IPS-18c (cell line): ENCODE measurements at regions not wholly inside any gene's neighbourhood (a gene's known extent, or its start where the extent isn't known, plus 50 kb on each side); places are given as distances from the start of the nearest gene placed in this dataset.
"Not testable (repeated sequence)": the region's sequence is repeated elsewhere in the genome, so short reads cannot be mapped to it uniquely, and the experiment has no call there.

Experiments used
- H3K4me3 ChIP-seq: 2 replicates; pipeline ENCODE4 v1.7.0; 2013; ENCODE audit warnings: low read depth, mild to moderate bottlenecking, low read length, moderate library complexity; ENCODE audit not compliant: insufficient read depth
- H3K9me3 ChIP-seq: one replicate; pipeline ENCODE4 v1.6.1; 2013; ENCODE audit warnings: mild to moderate bottlenecking, low read length, moderate library complexity; ENCODE audit not compliant: control insufficient read depth, insufficient read depth

DNA sequence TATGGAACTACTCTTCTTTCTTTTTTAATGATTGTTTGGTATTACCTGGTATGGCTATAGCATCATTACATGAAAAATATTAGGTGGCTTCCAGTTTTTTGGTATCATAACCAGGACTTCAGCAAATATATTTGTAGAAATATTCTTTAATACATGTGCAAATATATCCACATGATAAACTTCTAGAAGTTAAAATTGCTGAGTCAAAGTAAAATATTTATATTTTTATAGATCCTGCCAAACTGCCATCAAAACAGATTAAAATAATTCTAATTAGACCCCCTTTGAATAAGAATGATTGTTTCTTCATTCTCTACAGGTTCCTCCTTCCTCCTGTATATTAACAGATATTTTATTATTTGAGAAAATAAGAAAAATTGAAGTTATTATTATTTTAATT lies 708.5 kb upstream of the INTU start:
- no peaks in the 10 kb centered on the region for H3K9me3 ChIP-seq
- H3K4me3 ChIP-seq = no peak overlapping the region

DNA sequence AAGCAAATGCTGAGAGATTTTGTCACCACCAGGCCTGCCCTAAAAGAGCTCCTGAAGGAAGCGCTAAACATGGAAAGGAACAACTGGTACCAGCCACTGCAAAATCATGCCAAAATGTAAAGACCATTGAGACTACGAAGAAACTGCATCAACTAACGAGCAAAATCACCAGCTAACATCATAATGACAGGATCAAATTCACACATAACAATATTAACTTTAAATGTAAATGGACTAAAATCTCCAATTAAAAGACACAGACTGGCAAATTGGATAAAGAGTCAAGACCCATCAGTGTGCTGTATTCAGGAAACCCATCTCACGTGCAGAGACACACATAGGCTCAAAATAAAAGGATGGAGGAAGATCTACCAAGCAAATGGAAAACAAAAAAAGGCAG lies 702.7 kb upstream of the INTU start:
- not testable (repeated sequence) for H3K4me3 ChIP-seq, H3K9me3 ChIP-seq

DNA sequence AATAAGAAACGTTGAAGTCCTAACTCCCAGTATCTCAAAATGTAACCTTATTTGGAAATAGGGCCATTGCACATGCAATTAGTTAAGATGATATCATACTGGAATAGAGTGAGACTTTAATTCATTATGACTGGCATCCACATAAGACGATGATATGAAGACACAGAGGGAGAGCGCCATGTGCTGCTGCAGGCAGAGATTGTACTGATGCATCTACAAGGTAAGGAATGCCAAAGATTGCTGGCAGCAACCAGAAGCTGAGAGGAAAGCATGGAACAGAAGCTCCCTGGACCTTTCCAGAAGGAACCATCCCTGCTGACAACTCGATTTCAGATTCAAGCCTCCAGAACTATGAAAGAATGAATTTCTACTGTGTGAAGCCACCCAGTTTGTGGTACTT lies 697.0 kb upstream of the INTU start:
- Histone ChIP-seq H3K9me3 (no peaks in the 10 kb centered on the region), H3K4me3 (no peak overlapping the region)

DNA sequence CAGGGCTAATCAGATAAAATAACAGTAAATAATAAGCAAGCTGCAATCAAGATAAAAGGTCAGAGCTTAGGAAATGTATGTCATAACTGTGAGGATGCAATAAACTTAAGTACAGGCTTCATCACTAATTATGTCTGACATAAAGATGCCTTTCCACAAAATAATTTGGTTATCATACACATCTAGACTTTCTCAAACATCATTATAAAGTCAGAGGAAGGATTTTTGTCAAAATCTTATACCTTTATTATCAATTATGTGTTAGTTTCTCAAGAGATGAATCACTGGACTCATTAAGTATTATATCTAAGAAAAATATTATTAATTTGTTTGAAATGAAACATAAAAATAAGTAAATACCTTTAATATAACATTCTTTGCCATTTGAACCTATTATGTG lies 695.4 kb upstream of the INTU start:
- no peaks in the 10 kb centered on the region for H3K9me3 ChIP-seq
- no peak overlapping the region for H3K4me3 ChIP-seq

DNA sequence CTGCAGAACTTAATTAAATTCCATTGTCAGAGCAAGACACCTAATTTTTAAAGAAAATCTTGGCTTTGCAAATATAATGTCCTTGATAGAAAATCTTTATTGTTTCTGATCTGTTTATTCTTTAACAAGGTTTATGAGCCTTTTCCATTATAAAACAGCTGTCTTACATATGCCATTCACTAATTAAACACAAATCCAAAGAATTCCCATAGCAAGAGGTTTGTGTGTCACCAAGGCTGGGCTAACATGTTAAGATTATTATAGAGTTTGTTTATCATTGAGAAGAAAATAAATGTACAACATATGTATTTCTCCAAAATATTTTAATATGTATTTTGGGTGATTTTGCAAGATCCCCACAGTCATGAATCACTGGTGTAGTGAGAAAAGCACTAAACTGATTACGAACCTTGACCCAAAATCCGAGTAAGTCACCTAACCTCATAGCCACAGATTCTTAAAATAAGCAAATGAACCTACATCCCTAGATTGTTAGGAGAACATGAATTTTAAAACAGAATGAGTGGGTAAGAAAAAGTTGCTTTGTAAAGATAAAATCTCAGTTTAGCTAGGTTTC lies 694.8 kb upstream of the INTU start:
- no peaks in the 10 kb centered on the region for H3K9me3 ChIP-seq

DNA sequence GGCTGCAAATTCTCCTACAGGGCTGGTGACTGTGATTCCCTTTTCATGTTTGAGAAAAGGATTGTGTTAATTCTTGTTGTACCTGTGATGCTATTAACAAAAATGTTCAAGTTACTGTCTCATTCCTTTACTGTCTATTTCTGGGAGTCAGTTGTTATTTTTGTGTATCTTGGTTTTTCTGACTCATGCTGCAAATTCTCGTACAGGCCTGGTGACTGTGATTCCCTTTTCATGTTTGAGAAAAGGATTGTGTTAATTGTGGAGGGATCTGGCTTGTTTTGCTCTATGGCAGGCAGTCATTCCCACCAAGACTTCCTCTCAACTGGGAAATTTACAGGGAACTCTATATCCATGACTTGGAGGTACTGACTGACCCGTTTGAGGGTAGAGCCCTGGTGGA lies 693.4 kb upstream of the INTU start:
- no peaks in the 10 kb centered on the region for H3K9me3 ChIP-seq
- no peak overlapping the region for H3K4me3 ChIP-seq

More for the DNA sequence above, 694.8 kb upstream of the INTU start:
- H3K4me3 ChIP-seq = no peak overlapping the region

DNA sequence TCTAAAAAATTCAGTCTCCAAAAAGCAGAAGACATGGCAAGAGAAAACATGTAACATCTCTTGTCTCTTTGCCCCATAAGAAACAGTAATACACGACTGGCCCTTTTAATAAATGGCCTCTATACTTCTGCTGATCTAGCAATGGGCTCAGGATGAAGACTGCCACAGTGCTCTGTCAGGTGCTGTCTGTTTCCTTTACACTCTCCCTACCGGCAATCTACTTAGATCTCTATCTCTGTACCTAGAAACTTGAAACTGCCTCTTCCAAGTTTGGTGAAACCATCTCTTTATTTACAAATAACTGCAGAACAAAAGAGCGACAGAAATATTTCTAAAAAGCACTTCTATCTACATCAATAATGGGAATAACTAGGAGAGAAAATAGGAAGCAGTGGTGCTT lies 685.2 kb upstream of the INTU start:
- H3K9me3 ChIP-seq = no peaks in the 10 kb centered on the region
- no peak overlapping the region for H3K4me3 ChIP-seq

DNA sequence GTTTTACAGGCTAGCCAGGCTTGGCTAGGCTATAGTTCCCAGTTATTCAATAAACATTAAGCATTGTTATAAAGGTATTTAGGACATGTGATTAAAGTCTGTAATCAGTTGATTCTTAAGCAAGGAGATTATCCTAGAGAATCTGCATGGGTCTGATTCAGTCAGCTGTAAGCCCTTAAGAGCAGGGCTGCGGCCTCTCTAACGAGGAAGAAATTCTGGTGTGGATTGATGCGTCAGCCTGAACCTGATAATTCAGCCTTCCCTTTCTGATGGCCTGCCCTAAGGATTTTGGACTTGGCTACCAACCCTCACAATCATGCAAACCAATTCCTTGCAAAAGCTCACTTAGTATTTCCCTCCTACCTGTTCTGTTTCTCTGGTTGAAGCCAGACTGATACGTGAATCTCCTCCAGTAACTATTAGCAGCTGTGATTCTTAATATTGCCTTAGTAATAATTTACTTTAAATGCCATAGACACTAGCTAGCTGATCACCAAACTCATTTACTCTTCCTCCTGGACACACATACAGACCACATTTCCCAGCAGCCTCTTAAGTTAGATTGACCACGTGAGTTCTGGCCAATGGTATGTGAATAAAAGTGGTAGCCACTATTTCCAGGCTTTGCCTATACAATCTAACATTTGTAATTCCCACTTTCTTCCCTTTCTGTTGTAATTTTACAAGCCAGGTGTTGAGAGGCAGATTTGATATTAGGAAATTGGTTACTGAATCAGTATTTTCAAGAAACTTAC lies 678.0 kb upstream of the INTU start:
- Histone ChIP-seq H3K4me3 (no peak overlapping the region), H3K9me3 (no peaks in the 10 kb centered on the region)

DNA sequence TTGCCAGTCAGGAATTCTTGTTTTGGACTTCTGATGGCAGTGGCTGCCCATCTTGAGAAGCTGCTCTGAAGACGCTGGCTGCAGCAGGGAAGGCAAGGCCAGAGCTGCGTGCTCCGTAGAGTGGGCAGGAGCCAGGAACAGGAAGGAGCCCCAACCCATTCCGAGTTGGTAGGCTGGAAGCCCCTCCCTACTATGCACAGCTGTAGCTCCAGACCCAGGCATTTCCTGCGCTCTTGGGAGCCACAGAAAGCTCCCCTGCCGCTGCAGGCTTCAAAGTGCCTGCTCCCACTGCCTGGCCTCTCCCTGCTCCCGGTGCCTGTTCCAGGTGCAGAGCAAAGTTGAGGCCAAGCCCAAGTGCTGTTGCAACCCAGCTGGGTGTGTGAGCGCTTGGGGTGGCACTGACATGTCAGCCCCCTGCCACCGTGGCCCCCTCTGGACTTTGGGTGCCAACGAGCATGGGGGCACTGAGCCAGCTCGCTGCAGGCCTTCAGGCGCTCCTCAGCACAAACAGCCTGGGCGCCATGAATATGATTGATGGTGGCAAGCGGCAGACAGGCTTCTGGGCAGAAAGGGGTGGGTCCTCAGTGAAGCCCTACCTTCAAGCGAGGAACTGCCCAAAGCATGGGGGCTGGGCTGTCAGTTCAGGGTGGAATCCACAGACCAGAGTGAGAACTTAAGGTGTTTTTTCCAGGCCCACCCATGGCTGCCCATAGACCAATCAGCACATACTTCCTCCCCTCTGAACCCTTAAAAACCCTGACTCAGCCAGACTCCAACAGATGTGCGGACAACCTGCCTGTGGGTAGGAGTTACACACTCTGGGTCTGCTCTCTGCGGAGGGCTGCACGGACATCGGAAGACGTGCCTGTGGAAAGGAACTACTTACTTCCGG lies 677.2 kb upstream of the INTU start:
- no peak overlapping the region for H3K4me3 ChIP-seq
- H3K9me3 ChIP-seq = no peaks in the 10 kb centered on the region

DNA sequence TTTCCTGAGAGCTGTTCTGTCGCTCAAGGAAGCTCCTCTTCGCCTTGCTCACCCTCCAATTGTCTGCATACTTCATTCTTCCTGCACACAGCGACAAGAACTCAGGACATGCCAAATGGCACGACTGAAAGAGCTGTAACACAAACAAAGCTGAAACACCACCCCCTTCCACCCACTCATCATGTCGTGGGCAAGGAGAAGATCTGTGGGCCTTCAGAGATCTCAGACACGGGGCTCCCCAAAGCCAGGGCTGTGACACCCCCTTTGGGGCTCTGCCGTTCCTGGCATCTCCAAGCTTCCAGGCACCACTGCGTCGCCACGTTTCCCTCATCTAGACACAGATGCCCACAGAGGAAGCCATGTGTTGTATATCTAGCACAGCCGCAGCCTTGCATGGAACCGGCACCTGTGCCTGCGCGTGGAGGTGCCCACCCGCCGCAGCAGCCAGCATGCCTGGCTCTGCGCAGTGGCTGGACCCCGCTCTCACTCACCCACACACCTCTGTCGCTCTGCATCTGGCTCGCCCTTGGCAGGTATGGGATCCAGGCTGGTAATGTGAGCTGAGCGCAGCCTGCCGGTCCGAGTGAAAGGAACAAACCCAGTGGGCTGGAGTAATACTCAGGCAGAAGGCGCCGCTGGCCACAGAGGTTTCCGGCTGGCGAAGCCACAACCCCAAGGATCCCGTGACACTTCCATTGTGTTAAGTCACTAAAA lies 676.4 kb upstream of the INTU start:
- Histone ChIP-seq H3K4me3 (no peak overlapping the region), H3K9me3 (no peaks in the 10 kb centered on the region)

DNA sequence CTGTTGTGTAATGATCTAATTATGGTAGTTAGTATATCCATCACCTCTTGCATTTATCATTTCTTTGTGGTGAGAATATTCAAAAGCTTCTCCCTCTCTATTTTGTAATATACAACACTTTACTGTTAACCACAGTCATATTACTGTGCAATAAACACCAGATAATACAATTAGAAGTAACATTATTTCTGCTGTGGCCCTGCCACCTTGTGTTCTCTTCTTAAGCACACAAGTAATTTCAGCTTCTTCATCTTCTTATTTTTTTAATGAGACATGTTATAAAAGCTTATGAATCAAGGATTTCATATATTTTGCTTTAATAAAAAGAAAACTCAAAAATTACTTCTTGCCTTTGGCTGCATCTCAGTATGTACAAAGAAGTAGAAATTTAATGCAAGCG lies 675.2 kb upstream of the INTU start:
- no peaks in the 10 kb centered on the region for H3K9me3 ChIP-seq
- no peak overlapping the region for H3K4me3 ChIP-seq

DNA sequence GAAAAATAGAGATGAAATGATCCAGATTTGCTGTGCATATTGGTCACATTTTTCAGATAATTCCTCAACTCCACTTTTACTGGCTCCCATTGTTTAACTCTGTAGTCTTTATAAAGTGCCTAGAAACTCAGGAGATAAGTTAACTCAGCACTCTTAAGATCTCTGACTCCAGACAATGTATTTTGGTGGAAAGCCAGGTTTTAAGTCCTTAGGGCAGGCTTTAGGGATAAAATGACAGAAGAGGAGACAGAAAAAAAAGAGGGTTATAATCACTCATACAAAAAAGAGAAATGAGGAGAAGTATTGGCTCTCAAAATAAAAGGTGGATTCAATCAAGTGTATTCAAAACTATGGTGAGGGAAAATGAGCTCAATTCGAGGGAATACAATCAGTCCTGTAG lies 674.8 kb upstream of the INTU start:
- Histone ChIP-seq H3K4me3 (no peak overlapping the region), H3K9me3 (no peaks in the 10 kb centered on the region)

DNA sequence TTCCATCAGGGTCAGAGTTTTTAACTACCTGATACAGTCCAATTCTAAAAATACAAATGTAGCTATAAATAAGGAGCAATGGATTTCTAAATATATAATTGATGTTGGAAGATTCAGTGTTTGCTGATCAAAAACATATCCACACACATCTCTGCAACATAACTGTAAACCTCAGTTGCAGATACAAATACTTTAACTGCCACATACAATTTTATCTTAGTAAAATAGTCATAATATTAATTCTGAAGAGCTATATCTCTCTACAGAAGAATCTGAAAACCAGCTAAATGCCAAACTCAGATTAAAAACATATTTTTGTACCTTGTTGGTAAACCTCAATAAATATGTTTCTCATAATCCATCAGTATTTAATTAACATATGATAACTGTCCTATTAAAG lies 674.3 kb upstream of the INTU start:
- no peaks in the 10 kb centered on the region for H3K9me3 ChIP-seq
- H3K4me3 ChIP-seq = no peak overlapping the region

DNA sequence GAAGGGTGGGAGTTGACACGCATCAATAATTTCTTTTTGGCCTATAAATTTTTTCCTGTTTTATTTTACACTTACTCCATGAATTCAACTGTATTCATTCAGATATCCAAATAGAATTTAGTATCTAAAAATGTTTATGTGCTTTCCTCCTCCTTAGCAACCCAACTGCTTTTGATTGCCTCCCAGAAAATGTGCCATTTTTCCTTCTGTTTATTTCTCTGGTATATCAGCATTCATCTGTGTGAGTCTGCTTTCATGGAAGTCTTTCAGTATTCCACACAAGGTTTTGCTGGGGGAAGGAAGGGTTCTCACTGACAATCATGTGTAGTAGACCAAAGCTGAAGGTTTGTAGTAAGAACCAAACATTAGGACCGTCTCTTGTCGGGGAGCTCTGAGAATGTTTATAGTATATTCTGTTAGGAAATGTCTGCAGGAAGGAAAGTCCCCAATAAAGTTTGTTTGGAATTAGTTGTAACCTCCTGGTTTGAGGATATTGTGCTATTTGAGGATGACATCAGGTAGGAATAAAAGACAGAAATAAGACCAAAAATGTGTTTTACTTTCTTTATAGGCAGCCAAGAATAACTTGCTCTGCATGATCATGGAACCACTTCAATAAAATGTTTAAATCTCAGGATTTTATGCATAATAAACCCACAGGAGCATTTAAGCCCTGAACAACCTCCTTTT lies 673.6 kb upstream of the INTU start:
- H3K9me3 ChIP-seq = no peaks in the 10 kb centered on the region
- no peak overlapping the region for H3K4me3 ChIP-seq

DNA sequence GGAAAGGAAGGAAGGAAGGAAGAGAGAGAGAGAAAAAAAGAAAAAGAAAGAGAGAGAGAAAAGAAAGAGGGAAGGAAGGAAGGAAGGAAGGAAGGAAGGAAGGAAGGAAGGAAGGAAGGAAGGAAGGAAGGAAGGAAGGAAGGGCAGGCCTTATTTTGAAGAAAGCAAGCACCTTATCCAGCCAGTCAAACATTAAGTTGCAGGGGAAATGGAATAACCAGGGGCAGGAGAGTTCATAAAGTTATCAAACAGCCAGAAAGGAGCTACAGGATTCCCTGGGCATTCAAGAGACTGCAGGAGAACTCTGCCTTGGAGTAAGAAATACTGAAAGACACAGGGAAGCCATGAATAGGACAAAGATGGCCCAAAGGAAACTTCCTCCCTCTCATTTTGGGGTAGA lies 672.0 kb upstream of the INTU start:
- no peaks in the 10 kb centered on the region for H3K9me3 ChIP-seq
- H3K4me3 ChIP-seq = no peak overlapping the region

DNA sequence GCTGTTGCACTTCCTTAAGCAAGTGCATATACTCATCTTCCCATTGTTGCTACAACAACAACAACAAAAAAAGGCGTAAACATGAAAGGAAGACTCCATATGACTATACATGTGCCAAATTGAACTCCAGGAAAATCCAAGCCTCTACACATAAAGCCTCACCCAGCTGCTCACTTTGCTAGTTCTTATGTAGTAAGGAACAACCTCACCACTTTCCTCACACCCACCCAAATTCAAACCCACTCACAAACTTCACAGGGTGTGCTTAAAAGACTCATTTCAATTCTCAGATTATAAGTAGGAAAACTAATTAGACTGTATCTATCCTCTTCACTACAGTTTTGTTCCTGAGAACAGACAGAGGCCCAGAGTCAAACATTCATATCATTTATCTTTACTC lies 671.1 kb upstream of the INTU start:
- Histone ChIP-seq H3K9me3 (no peaks in the 10 kb centered on the region), H3K4me3 (no peak overlapping the region)

DNA sequence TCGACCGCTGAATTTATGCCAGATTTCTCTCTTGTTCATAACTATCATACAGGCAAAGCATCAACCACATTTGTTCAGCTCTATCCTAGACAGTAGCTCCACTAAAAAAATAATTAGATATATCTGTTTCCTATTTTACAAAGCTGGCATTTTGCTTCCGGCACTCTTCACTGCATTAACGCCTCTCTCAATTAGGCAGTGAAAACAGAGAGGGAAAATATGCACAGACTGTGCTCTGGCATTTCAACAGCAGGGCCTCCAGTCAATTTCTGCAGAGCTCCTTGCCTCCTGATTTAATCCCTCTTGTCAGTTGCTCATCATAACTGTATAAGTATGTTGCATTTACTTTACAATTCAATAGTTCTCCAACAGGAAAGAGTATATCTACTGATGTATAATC lies 666.9 kb upstream of the INTU start:
- no peak overlapping the region for H3K4me3 ChIP-seq
- no peaks in the 10 kb centered on the region for H3K9me3 ChIP-seq
